ENCODE measurements at regions not wholly inside any gene's neighbourhood (a gene's known extent, or its start where the extent isn't known, plus 50 kb on each side); places are given as distances from the start of the nearest gene placed in this dataset.
"Not testable (repeated sequence)": the region's sequence is repeated elsewhere in the genome, so short reads cannot be mapped to it uniquely, and the experiment has no call there.

DNA sequence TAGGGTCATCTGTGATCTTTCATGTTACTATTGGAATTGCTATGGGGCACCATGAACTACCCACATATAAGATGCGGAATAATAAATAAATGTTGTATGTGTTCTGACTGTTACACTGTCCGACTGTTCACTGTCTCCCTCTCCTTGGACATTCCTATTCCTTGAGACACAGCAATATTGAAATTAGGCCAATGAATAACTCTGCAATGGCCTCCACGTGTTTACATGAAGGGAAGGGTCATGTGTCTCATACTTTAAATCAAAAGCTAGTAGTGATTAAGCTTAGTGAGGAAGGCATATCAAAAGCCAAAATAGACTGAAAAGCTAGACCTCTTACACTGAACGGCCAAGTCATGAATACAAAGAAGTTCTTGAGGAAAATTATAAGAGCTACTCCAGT lies 751.3 kb downstream of the SOCS6 start:
- no peak for FAIRE-seq

- no peak for FAIRE-seq
Observed at GRCh38 chr18:71038196-71038595, 749.4 kb downstream of the SOCS6 start.

DNA sequence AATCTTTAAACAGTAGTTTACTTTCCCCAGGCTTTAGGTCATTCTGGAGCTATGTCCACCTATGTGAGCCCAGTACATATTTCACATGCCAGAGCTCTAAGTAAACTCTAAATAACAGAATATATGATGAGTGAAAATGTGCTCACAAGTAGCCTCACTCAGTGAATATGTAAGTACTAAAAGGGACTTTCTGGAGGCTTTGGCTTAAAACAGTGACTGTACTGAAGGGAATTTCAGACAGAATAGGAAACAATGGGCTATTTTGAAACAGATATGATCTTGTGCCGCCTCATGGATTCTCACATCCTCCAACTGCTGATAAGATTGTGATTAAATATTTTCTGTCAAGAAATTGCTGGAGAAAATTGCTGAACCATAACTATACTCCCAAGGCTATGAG lies 747.9 kb downstream of the SOCS6 start:
- FAIRE-seq = no peak

- not testable (repeated sequence) for FAIRE-seq
Observed at GRCh38 chr18:71031296-71032191, 742.7 kb downstream of the SOCS6 start.

DNA sequence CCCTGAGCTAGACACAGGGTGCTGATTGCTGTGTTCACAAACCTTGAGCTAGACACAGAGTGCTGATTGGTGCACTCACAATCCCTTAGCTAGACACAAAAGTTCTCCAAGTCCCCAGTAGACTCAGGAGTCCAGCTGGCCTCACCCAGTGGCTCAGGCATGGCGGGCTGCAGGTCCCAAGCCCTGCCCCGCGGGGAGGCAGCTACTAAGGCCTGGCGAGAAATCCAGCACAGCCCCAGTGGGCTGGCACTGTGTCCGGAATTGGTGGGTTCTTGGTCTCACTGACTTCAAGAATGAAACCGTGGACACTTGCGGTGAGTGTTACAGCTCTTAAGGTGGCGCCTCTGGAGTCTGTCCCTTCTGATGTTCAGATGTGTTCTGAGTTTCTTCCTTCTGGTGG lies 741.2 kb downstream of the SOCS6 start:
- not testable (repeated sequence) for FAIRE-seq

GRCh38 chr18:71028285-71028762 lies 739.5 kb downstream of the SOCS6 start:
- FAIRE-seq = no peak

- FAIRE-seq = no peak
Observed at GRCh38 chr18:71027531-71027930, 738.7 kb downstream of the SOCS6 start.

GRCh38 chr18:71025505-71026225 lies 736.8 kb downstream of the SOCS6 start:
- no peak for FAIRE-seq

GRCh38 chr18:71022389-71022788 lies 733.5 kb downstream of the SOCS6 start:
- no peak for FAIRE-seq

GRCh38 chr18:71021030-71021362 lies 732.2 kb downstream of the SOCS6 start:
- FAIRE-seq = no peak

DNA sequence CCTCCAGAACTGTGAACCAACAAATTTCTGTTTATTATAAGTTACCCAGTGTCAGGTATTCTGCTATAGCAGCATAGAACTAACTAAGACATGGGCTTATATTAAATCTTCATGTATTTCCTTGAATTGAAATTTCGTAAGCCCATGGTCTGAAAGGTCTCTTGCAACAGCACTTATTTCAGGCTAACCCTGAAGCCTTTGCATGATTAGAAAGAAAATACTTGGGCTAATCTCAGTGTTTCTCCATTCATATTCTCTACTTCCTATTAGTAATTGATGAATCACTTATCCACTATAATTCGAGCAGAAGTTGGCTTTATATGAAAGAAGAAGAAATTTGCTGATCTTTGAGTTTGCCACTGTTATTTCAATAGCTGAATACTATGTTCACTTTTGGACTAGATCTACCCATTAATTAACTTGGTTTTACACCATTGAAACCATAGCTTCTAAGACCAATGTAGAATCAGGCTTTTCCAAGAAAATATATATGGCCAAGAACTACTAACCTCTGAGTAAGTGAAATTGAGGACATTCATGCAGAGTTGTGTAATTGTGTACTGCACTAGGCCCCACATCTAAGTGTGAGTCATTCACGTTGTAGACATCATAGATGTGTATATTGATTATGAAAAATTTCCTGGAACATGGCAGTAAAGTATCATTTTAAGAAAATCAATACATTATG lies 731.6 kb downstream of the SOCS6 start:
- no peak for FAIRE-seq

GRCh38 chr18:71018816-71019215 lies 730.0 kb downstream of the SOCS6 start:
- FAIRE-seq = no peak

DNA sequence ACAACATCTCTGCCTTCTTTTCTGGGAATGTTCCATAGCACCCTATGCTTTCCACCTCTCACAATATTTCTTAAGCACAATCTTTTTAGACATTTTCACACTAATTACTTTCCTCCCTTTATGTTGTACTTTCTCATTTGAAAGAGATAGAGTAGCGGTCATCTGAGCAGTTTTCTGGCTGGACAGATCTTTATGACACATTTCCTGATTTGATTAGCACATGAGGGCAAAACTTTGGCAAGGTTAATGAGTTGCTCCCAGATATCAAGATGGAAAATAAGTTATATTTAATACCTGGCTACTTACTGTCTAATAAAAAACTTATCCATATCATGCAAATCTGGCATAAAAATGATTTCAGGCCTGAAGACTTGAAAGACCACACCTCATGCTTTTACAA lies 723.9 kb downstream of the SOCS6 start:
- FAIRE-seq = no peak

DNA sequence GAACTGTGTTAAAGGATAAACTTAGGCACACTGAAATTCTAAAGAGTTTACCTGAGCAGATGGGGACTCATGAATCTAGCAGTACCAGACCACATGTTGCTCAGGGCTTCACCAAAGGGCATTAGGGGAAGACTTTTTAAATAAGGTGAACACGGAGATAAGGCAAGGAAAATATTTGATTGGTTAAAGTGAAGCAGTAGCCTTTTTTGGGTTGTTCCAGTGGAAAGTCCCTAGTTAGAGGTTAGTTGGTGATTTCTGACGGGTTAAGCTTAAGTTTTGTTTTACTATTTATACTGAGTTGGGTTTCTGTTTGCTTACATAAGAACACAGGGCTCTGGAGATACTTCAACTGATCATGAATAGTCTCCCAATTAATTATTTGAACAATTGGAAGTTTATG lies 722.5 kb downstream of the SOCS6 start:
- FAIRE-seq = no peak

GRCh38 chr18:71008257-71008656 lies 719.4 kb downstream of the SOCS6 start:
- no peak for FAIRE-seq

DNA sequence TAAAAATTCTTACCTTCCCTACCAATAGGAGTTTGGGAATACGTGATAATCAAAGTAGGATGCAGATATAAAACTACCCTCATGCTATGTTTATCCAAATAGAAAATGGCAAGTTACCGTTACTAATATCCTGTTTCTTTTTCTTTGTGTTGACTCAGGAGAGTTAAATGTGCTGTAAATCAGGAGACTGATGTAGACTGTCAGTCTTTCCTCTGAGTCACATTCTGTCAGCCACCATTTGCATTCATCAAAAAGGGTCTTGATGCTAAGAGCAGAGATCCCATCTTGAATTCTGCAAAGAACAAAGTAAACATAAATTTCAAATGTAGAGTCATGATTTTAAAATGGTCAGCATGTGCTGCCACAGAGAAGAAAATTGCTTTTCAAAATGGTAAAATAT lies 712.8 kb downstream of the SOCS6 start:
- FAIRE-seq = no peak

DNA sequence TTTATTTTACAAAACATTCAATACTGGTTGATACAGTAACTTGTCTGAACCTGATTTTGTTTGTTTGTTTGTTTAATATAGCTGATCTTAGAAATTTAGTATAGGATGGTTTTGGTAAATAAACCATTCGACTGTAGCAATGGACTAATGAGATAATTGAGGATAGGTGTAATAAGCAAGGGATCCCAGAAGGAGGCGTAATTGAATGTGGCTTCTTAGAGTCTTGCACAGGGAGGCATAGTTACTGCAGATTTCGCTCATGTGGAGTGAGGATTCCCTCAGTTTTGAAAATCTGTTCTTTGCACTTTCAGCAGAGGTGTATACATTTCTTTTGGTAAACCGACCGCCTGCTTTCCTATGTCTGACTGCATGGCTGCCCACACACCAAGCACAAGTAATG lies 709.6 kb downstream of the SOCS6 start:
- FAIRE-seq = no peak

GRCh38 chr18:70994116-70994515 lies 705.3 kb downstream of the SOCS6 start:
- FAIRE-seq = no peak

- FAIRE-seq = no peak
Observed at GRCh38 chr18:70991577-70991976, 702.7 kb downstream of the SOCS6 start.

GRCh38 chr18:70985948-70986347 lies 697.1 kb downstream of the SOCS6 start:
- FAIRE-seq = no peak

GRCh38 chr18:70982292-70982691 lies 693.4 kb downstream of the SOCS6 start:
- no peak for FAIRE-seq

GRCh38 chr18:70981400-70982140 lies 692.7 kb downstream of the SOCS6 start:
- FAIRE-seq = no peak

GRCh38 chr18:70973626-70974025 lies 684.8 kb downstream of the SOCS6 start:
- no peak for FAIRE-seq
